Parathyroid adenoma (tissue), 2 donors: ENCODE measurements at regions not wholly inside any gene's neighbourhood (a gene's known extent, or its start where the extent isn't known, plus 50 kb on each side); places are given as distances from the start of the nearest gene placed in this dataset.

Source experiments
- H2AFZ ChIP-seq: fragments of 300-600 bp; sonication (generic); one replicate; pipeline ENCODE4 v1.7.0; 2017; ENCODE audit warnings: antibody characterized with exemption, mild to moderate bottlenecking
- H3K27ac ChIP-seq: fragments of 300-600 bp; sonication (generic); one replicate; pipeline ENCODE4 v1.7.0; 2017
- H3K27me3 ChIP-seq: fragments of 300-600 bp; sonication (generic); one replicate; pipeline ENCODE4 v1.7.0; 2017; ENCODE audit warnings: low read length; ENCODE audit not compliant: control insufficient read depth, insufficient read depth
- H3K36me3 ChIP-seq: fragments of 300-600 bp; sonication (generic); one replicate; pipeline ENCODE4 v1.7.0; 2017; ENCODE audit warnings: low read length; ENCODE audit not compliant: control insufficient read depth, insufficient read depth
- H3K4me1 ChIP-seq: fragments of 300-600 bp; sonication (generic); one replicate; pipeline ENCODE4 v1.7.0; 2017; ENCODE audit warnings: control low read depth
- H3K4me2 ChIP-seq: fragments of 300-600 bp; sonication (generic); one replicate; pipeline ENCODE4 v1.7.0; 2017; ENCODE audit warnings: low read length
- H3K4me3 ChIP-seq: fragments of 300-600 bp; sonication (generic); one replicate; pipeline ENCODE4 v1.7.0; 2017; ENCODE audit warnings: low read depth, low read length
- H3K79me2 ChIP-seq: fragments of 300-600 bp; sonication (generic); one replicate; pipeline ENCODE4 v1.7.0; 2017; ENCODE audit warnings: control low read depth
- H3K9ac ChIP-seq: fragments of 300-600 bp; sonication (generic); one replicate; pipeline ENCODE4 v1.7.0; 2017; ENCODE audit warnings: mild to moderate bottlenecking
- H3K9me3 ChIP-seq: fragments of 300-600 bp; sonication (generic); one replicate; pipeline ENCODE4 v1.7.0; 2017; ENCODE audit warnings: low read length; ENCODE audit not compliant: control insufficient read depth
- CTCF ChIP-seq: fragments of 300-600 bp; sonication (generic); IDR thresholded peaks from one replicate; pipeline ENCODE4 v1.7.0; 2017; ENCODE audit warnings: antibody characterized with exemption, mild to moderate bottlenecking
- donor health status: primary hyperparathyroidism.

- no peaks in the 10 kb centered on the region for H3K79me2 ChIP-seq
- H3K4me1 ChIP-seq: peaks cover 22% of the 10 kb centered on the region
- H3K4me3 ChIP-seq: no peak overlapping the region
- H2AFZ ChIP-seq: no peak overlapping the region
- H3K27me3 ChIP-seq: no peaks in the 10 kb centered on the region
- H3K4me2 ChIP-seq: no peak overlapping the region
- H3K27ac ChIP-seq: no peak overlapping the region
- H3K36me3 ChIP-seq: no peaks in the 10 kb centered on the region
- no peaks in the 10 kb centered on the region for H3K9me3 ChIP-seq
- H3K9ac ChIP-seq: no peak overlapping the region
- TF ChIP-seq CTCF: no peak
Measured at GRCh38 chr10:78685466-78686103, 383.2 kb upstream of the ZMIZ1 start.

- Histone ChIP-seq H2AFZ (no peak overlapping the region), H3K4me2 (no peak overlapping the region), H3K27me3 (no peaks in the 10 kb centered on the region), H3K9ac (no peak overlapping the region), H3K27ac (no peak overlapping the region), H3K36me3 (no peaks in the 10 kb centered on the region), H3K9me3 (no peaks in the 10 kb centered on the region), H3K4me3 (no peak overlapping the region), H3K4me1 (peaks cover 30% of the 10 kb centered on the region), H3K79me2 (no peaks in the 10 kb centered on the region)
- TF ChIP-seq CTCF: no peak
Measured at GRCh38 chr10:78686444-78687060, 382.2 kb upstream of the ZMIZ1 start.

GRCh38 chr10:78687626-78688025 is 381.1 kb upstream of the ZMIZ1 start:
- Histone ChIP-seq H3K9ac (no peak overlapping the region), H3K79me2 (no peaks in the 10 kb centered on the region), H3K9me3 (no peaks in the 10 kb centered on the region), H3K4me3 (no peak overlapping the region), H3K27me3 (no peaks in the 10 kb centered on the region), H2AFZ (no peak overlapping the region), H3K4me2 (no peak overlapping the region), H3K36me3 (no peaks in the 10 kb centered on the region), H3K27ac (no peak overlapping the region), H3K4me1 (peaks cover 31% of the 10 kb centered on the region)
- no peak for TF ChIP-seq CTCF

GRCh38 chr10:78688230-78688900 is 380.4 kb upstream of the ZMIZ1 start:
- TF ChIP-seq CTCF: no peak
- H3K4me3 ChIP-seq: no peak overlapping the region
- peak overlapping the region; percentile 90 for H3K27ac ChIP-seq

More at GRCh38 chr10:78688230-78688900, 380.4 kb upstream of the ZMIZ1 start:
- H2AFZ ChIP-seq: peak overlapping the region; percentile 77
- H3K36me3 ChIP-seq: no peaks in the 10 kb centered on the region
- peaks cover 31% of the 10 kb centered on the region for H3K4me1 ChIP-seq
- no peak overlapping the region for H3K4me2 ChIP-seq
- H3K27me3 ChIP-seq: no peaks in the 10 kb centered on the region
- H3K9me3 ChIP-seq: no peaks in the 10 kb centered on the region
- H3K79me2 ChIP-seq: no peaks in the 10 kb centered on the region
- no peak overlapping the region for H3K9ac ChIP-seq
